ENCODE measurements at regions not wholly inside any gene's neighbourhood (a gene's known extent, or its start where the extent isn't known, plus 50 kb on each side); places are given as distances from the start of the nearest gene placed in this dataset.

GRCh38 chr2:226213717-226214116 is 585.9 kb downstream of the IRS1 start:
- no peak for DNase-seq (ENCODE audit: low spot score)

GRCh38 chr2:226211439-226211838 is 588.2 kb downstream of the IRS1 start:
- no peak for DNase-seq (ENCODE audit: low spot score)

- no peak for DNase-seq (ENCODE audit: low spot score)
Observed at GRCh38 chr2:226208726-226209125, 590.9 kb downstream of the IRS1 start.

GRCh38 chr2:226207671-226208070 is 591.9 kb downstream of the IRS1 start:
- DNase-seq (ENCODE audit: low spot score): no peak

- DNase-seq (ENCODE audit: low spot score): no peak
Observed at GRCh38 chr2:226199555-226199954, 600.1 kb downstream of the IRS1 start.

- DNase-seq (ENCODE audit: low spot score): no peak
Observed at GRCh38 chr2:226198956-226199355, 600.7 kb downstream of the IRS1 start.

GRCh38 chr2:226190479-226191252 is 609.0 kb downstream of the IRS1 start:
- DNase-seq (ENCODE audit: low spot score): no peak

GRCh38 chr2:226189061-226189460 is 610.6 kb downstream of the IRS1 start:
- DNase-seq (ENCODE audit: low spot score): no peak

GRCh38 chr2:226187616-226188015 is 612.0 kb downstream of the IRS1 start:
- no peak for DNase-seq (ENCODE audit: low spot score)

- DNase-seq (ENCODE audit: low spot score): no peak
Observed at GRCh38 chr2:226187156-226187555, 612.5 kb downstream of the IRS1 start.

- DNase-seq (ENCODE audit: low spot score): no peak
Observed at GRCh38 chr2:226185616-226186211, 613.9 kb downstream of the IRS1 start.

- DNase-seq (ENCODE audit: low spot score): no peak
Observed at GRCh38 chr2:226184940-226185615, 614.5 kb downstream of the IRS1 start.

GRCh38 chr2:226184540-226184939 is 615.1 kb downstream of the IRS1 start:
- no peak for DNase-seq (ENCODE audit: low spot score)

GRCh38 chr2:226183550-226183949 is 616.1 kb downstream of the IRS1 start:
- no peak for DNase-seq (ENCODE audit: low spot score)

GRCh38 chr2:226183033-226183432 is 616.6 kb downstream of the IRS1 start:
- DNase-seq (ENCODE audit: low spot score): no peak

GRCh38 chr2:226181909-226182308 is 617.7 kb downstream of the IRS1 start:
- no peak for DNase-seq (ENCODE audit: low spot score)

GRCh38 chr2:226180281-226180884 is 619.2 kb downstream of the IRS1 start:
- no peak for DNase-seq (ENCODE audit: low spot score)

- no peak for DNase-seq (ENCODE audit: low spot score)
Observed at GRCh38 chr2:226179010-226179409, 620.6 kb downstream of the IRS1 start.

GRCh38 chr2:226176283-226176984 is 623.2 kb downstream of the IRS1 start:
- no peak for DNase-seq (ENCODE audit: low spot score)

GRCh38 chr2:226174390-226174789 is 625.2 kb downstream of the IRS1 start:
- no peak for DNase-seq (ENCODE audit: low spot score)

GRCh38 chr2:226172939-226173338 is 626.7 kb downstream of the IRS1 start:
- no peak for DNase-seq (ENCODE audit: low spot score)

GRCh38 chr2:226172309-226172708 is 627.3 kb downstream of the IRS1 start:
- DNase-seq (ENCODE audit: low spot score): no peak

All from ureter (tissue), 1 donor.